ENCODE measurements at regions not wholly inside any gene's neighbourhood (a gene's known extent, or its start where the extent isn't known, plus 50 kb on each side); places are given as distances from the start of the nearest gene placed in this dataset.

DNA sequence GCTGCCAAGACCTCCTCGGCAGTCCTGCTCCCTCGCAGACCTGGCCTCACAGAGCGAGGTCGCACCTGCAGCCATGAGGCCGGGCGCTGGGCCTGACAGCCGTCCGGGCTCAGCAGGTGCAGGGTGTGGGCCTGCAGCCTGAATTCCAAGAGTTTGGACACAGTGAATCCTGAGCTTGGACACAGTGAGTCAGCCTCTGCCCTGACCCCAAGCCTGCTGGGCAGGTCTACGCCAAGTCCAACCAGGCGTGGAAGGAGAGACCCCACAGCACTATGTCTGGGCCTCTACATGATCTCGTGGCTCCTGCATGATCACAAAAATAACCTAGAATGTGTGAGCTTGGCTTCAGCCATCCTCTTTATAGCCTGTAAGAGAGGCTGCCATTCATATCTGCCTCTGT, 121.0 kb downstream of the C16orf95 start:
- no peak for DNase-seq
- no peak overlapping the region for H3K27ac Mint-ChIP-seq
- H3K36me3 ChIP-seq (ENCODE audit: insufficient read depth, low read length) = no peaks in the 10 kb centered on the region
- no peaks in the 10 kb centered on the region for H3K9me3 Mint-ChIP-seq
- H3K4me1 ChIP-seq (ENCODE audit: insufficient read depth, low read length) = no peaks in the 10 kb centered on the region
- POLR2A ChIA-PET = no interaction called here
- no peaks in the 10 kb centered on the region for H3K27me3 ChIP-seq (ENCODE audit: insufficient read depth, low read length, poor library complexity, severe bottlenecking)
- CTCF ChIA-PET = no interaction called here
- peaks cover 0 to 2% of the 10 kb centered on the region in 2 donors for H3K27me3 Mint-ChIP-seq
- no peak overlapping the region for H3K4me3 ChIP-seq (ENCODE audit: low read length)
- no peaks in the 10 kb centered on the region for H3K4me1 Mint-ChIP-seq
- H3K36me3 Mint-ChIP-seq = no peaks in the 10 kb centered on the region
- no peaks in the 10 kb centered on the region for H3K9me3 ChIP-seq (ENCODE audit: low read length)
- H3K4me3 Mint-ChIP-seq = no peak overlapping the region
- no peak overlapping the region for H3K27ac ChIP-seq (ENCODE audit: low read depth, low read length)

DNA sequence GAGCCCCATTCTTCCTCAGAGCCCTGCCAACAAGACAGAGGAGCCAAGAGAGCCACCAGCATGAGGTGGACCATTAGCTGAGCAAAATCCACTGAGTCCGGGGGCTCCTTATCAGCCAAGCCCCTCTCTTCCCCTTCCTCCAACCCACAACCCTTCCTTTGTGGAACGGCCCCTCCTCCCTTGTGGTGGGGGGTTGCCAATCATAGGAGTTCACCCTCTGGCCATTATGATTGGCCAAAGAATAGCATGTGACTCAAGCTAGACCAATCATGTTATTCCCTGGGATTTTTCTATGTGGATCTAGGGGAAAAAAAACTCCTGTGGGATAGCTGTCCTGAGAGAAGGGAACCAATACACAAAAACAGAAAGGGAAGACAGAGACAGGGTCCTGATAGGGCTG, 120.5 kb downstream of the C16orf95 start:
- H3K9me3 Mint-ChIP-seq = no peaks in the 10 kb centered on the region
- peaks cover 1 to 2% of the 10 kb centered on the region in 2 donors for H3K27me3 Mint-ChIP-seq
- H3K36me3 ChIP-seq (ENCODE audit: insufficient read depth, low read length) = no peaks in the 10 kb centered on the region
- ChIA-PET POLR2A (no interaction called here), CTCF (no interaction called here)
- DNase-seq = no peak
- H3K27ac Mint-ChIP-seq = no peak overlapping the region
- H3K4me1 Mint-ChIP-seq = no peaks in the 10 kb centered on the region
- H3K4me3 Mint-ChIP-seq = no peak overlapping the region
- no peaks in the 10 kb centered on the region for H3K4me1 ChIP-seq (ENCODE audit: insufficient read depth, low read length)
- no peaks in the 10 kb centered on the region for H3K27me3 ChIP-seq (ENCODE audit: insufficient read depth, low read length, poor library complexity, severe bottlenecking)
- no peak overlapping the region for H3K4me3 ChIP-seq (ENCODE audit: low read length)
- H3K9me3 ChIP-seq (ENCODE audit: low read length) = no peaks in the 10 kb centered on the region
- no peak overlapping the region for H3K27ac ChIP-seq (ENCODE audit: low read depth, low read length)
- no peaks in the 10 kb centered on the region for H3K36me3 Mint-ChIP-seq

DNA sequence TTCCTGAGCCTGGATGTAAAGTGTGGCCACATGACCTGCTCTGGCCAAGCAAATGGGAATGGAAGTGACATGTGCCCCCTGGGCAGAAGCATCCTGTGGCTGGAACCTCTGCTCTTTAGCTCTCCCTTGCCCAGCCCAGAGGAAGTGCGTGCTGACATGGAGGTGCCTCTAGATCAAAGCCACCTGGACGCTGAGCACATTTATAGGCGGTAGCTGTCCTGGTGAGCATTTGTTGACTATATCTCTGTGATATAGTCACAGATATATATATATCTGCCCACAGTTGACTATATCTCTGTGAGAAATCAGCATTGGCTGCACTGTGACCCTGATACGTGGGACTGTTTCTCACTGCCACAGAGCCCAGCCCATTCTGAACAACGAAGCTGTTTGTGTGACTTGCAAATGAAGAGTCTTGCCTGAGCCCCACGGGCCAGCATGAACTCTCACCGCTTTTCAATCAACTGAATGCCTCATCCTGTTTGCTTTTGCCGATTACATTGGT, 118.8 kb downstream of the C16orf95 start:
- ChIA-PET POLR2A (no interaction called here), CTCF (no interaction called here)
- Mint-ChIP-seq H3K4me3 (no peak overlapping the region), H3K4me1 (no peaks in the 10 kb centered on the region), H3K9me3 (no peaks in the 10 kb centered on the region), H3K27ac (peak overlapping the region in 1 of 8 donors; percentile 74), H3K36me3 (no peaks in the 10 kb centered on the region), H3K27me3 (peaks cover 5 to 14% of the 10 kb centered on the region in 2 donors)
- Histone ChIP-seq H3K4me3 (ENCODE audit: low read length) (no peak overlapping the region), H3K27ac (ENCODE audit: low read depth, low read length) (no peak overlapping the region), H3K4me1 (ENCODE audit: insufficient read depth, low read length) (no peaks in the 10 kb centered on the region), H3K36me3 (ENCODE audit: insufficient read depth, low read length) (no peaks in the 10 kb centered on the region), H3K9me3 (ENCODE audit: low read length) (no peaks in the 10 kb centered on the region), H3K27me3 (ENCODE audit: insufficient read depth, low read length, poor library complexity, severe bottlenecking) (no peaks in the 10 kb centered on the region)
- DNase-seq = no peak

DNA sequence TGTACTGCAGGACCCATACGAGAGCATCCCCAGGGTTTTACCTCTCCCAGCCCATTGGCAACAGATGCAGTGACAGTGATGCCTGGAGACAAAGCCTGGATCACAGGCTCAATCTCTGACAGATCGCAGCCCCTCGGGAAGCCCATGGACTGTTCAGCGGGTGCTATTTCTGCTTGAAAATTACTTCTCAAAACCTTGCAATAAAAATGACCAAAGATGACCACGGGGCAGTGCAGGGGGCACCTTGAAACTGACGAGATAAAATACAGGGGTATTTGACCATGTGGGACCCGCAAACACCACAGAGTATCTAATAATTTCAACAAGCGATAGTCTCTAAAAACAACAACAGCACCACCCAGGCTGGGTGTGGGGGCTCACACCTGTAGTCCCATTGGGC, 118.3 kb downstream of the C16orf95 start:
- peaks cover 5 to 16% of the 10 kb centered on the region in 2 donors for H3K27me3 Mint-ChIP-seq
- POLR2A ChIA-PET = no interaction called here
- Histone ChIP-seq H3K9me3 (ENCODE audit: low read length) (no peaks in the 10 kb centered on the region), H3K27me3 (ENCODE audit: insufficient read depth, low read length, poor library complexity, severe bottlenecking) (no peaks in the 10 kb centered on the region), H3K4me3 (ENCODE audit: low read length) (no peak overlapping the region), H3K27ac (ENCODE audit: low read depth, low read length) (no peak overlapping the region), H3K4me1 (ENCODE audit: insufficient read depth, low read length) (no peaks in the 10 kb centered on the region), H3K36me3 (ENCODE audit: insufficient read depth, low read length) (no peaks in the 10 kb centered on the region)
- no peaks in the 10 kb centered on the region for H3K36me3 Mint-ChIP-seq
- DNase-seq = no peak
- H3K9me3 Mint-ChIP-seq = no peaks in the 10 kb centered on the region
- H3K4me3 Mint-ChIP-seq = no peak overlapping the region
- CTCF ChIA-PET = no interaction called here
- H3K4me1 Mint-ChIP-seq = no peaks in the 10 kb centered on the region
- peak overlapping the region in 1 of 8 donors; percentile 58 for H3K27ac Mint-ChIP-seq

DNA sequence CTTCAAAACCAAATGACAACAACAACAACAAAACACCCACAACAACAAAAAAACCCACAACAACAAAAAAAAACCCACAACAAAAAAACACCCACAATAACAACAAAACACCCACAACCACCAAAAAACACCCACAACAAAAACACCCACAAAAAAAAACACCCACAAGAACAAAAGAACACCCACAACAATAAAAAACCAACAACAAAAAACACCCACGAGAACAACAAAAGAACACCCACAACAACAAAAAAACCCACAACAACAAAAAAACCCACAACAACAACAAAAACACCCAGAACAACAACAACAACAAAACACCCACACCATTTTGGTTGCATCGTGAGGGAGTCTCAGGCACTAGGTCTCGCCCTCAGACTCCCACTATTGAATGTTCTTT, 117.8 kb downstream of the C16orf95 start:
- POLR2A ChIA-PET = no interaction called here
- CTCF ChIA-PET = no interaction called here
- no peak overlapping the region for H3K4me3 Mint-ChIP-seq
- Histone ChIP-seq H3K36me3 (ENCODE audit: insufficient read depth, low read length) (no peaks in the 10 kb centered on the region), H3K27me3 (ENCODE audit: insufficient read depth, low read length, poor library complexity, severe bottlenecking) (no peaks in the 10 kb centered on the region), H3K27ac (ENCODE audit: low read depth, low read length) (no peak overlapping the region), H3K9me3 (ENCODE audit: low read length) (no peaks in the 10 kb centered on the region), H3K4me1 (ENCODE audit: insufficient read depth, low read length) (no peaks in the 10 kb centered on the region), H3K4me3 (ENCODE audit: low read length) (no peak overlapping the region)
- no peaks in the 10 kb centered on the region for H3K4me1 Mint-ChIP-seq
- peaks cover 5 to 16% of the 10 kb centered on the region in 2 donors for H3K27me3 Mint-ChIP-seq
- no peaks in the 10 kb centered on the region for H3K36me3 Mint-ChIP-seq
- H3K27ac Mint-ChIP-seq = peak overlapping the region in 2 of 8 donors; percentile 6 to 44
- H3K9me3 Mint-ChIP-seq = no peaks in the 10 kb centered on the region
- DNase-seq = no peak

DNA sequence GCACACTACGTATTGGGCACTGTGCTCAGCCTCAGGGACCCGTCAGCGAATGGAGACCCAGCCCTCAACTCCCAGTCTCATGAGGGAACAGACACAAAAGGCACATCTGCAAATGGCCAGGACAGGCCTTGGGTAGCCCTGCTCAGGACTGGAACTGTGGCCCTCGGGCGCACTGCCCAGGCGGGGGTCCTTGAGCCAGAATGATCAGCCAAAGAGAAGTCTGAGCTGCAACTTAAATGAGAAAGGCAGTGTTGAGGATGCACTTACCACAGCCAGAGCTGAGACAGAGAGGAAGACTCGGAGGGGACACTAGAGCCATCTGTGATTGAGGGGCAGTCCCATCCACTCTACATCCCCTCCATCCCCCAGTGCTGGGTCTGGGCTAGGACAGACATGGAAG, 117.3 kb downstream of the C16orf95 start:
- Histone ChIP-seq H3K27me3 (ENCODE audit: insufficient read depth, low read length, poor library complexity, severe bottlenecking) (no peaks in the 10 kb centered on the region), H3K9me3 (ENCODE audit: low read length) (no peaks in the 10 kb centered on the region), H3K27ac (ENCODE audit: low read depth, low read length) (no peak overlapping the region), H3K4me1 (ENCODE audit: insufficient read depth, low read length) (no peaks in the 10 kb centered on the region), H3K4me3 (ENCODE audit: low read length) (no peak overlapping the region), H3K36me3 (ENCODE audit: insufficient read depth, low read length) (no peaks in the 10 kb centered on the region)
- no peaks in the 10 kb centered on the region for H3K9me3 Mint-ChIP-seq
- no peaks in the 10 kb centered on the region for H3K4me1 Mint-ChIP-seq
- peak overlapping the region in 1 of 7 donors; percentile 48 for H3K4me3 Mint-ChIP-seq
- no peak for DNase-seq
- peaks cover 5 to 18% of the 10 kb centered on the region in 2 donors for H3K27me3 Mint-ChIP-seq
- no peak overlapping the region for H3K27ac Mint-ChIP-seq
- POLR2A ChIA-PET = no interaction called here
- CTCF ChIA-PET = no interaction called here
- H3K36me3 Mint-ChIP-seq = no peaks in the 10 kb centered on the region

DNA sequence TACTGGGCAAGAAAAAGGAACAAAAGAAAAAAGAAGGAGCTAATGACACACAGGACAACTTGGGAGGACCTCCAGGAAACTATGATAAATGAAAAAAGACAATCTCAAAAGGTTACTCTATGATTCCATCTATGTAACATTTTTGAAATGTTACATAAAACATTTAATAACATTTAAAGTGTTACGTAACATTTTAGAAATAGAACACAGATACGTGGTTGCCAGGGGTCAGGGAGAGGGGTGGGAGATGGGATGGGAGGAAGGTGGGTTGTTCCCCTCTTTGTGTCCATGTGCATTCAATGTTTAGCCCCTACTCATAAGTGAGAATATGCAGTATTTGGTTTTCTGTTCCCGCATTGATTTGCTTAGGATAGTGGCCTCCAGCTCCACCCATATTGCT, 116.6 kb downstream of the C16orf95 start:
- H3K27ac ChIP-seq (ENCODE audit: low read depth, low read length) = no peak overlapping the region
- H3K9me3 Mint-ChIP-seq = no peaks in the 10 kb centered on the region
- H3K4me3 ChIP-seq (ENCODE audit: low read length) = no peak overlapping the region
- no peaks in the 10 kb centered on the region for H3K9me3 ChIP-seq (ENCODE audit: low read length)
- no peaks in the 10 kb centered on the region for H3K4me1 ChIP-seq (ENCODE audit: insufficient read depth, low read length)
- ChIA-PET CTCF (no interaction called here), POLR2A (no interaction called here)
- H3K36me3 ChIP-seq (ENCODE audit: insufficient read depth, low read length) = no peaks in the 10 kb centered on the region
- no peak overlapping the region for H3K4me3 Mint-ChIP-seq
- no peaks in the 10 kb centered on the region for H3K27me3 ChIP-seq (ENCODE audit: insufficient read depth, low read length, poor library complexity, severe bottlenecking)
- peak overlapping the region in 1 of 8 donors; percentile 7 for H3K27ac Mint-ChIP-seq
- no peaks in the 10 kb centered on the region for H3K36me3 Mint-ChIP-seq
- no peak for DNase-seq
- no peaks in the 10 kb centered on the region for H3K4me1 Mint-ChIP-seq
- H3K27me3 Mint-ChIP-seq = peaks cover 5 to 18% of the 10 kb centered on the region in 2 donors

DNA sequence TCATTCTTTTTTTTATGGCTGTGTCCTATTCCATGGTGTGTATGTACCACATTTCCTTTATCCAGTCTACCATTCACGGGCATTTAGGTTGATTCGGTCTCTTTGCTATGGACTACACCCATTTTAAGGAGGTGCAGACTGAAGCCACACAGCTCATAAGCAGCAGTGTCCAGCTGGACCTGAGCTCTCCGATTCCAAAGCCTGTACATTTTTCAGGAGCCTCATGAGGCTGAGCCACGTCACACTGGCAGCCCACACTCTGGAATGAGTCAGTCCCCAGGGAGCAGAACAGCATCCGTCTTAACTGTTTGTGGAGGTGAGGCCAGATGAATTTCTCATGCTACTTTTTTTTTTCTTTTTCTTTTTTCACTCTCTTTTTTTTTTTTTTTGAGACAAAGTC, 116.1 kb downstream of the C16orf95 start:
- ChIA-PET CTCF (interaction anchor here (1.6 kb wide), 1 partner anchor 434 kb away, joined by 4 read pairs; no protein-coding TSS in a partner anchor), POLR2A (no interaction called here)
- Mint-ChIP-seq H3K27ac (no peak overlapping the region), H3K36me3 (no peaks in the 10 kb centered on the region), H3K27me3 (peaks cover 5 to 18% of the 10 kb centered on the region in 2 donors), H3K9me3 (no peaks in the 10 kb centered on the region), H3K4me3 (no peak overlapping the region), H3K4me1 (no peaks in the 10 kb centered on the region)
- Histone ChIP-seq H3K36me3 (ENCODE audit: insufficient read depth, low read length) (no peaks in the 10 kb centered on the region), H3K27me3 (ENCODE audit: insufficient read depth, low read length, poor library complexity, severe bottlenecking) (no peaks in the 10 kb centered on the region), H3K4me3 (ENCODE audit: low read length) (no peak overlapping the region), H3K4me1 (ENCODE audit: insufficient read depth, low read length) (no peaks in the 10 kb centered on the region), H3K9me3 (ENCODE audit: low read length) (no peaks in the 10 kb centered on the region), H3K27ac (ENCODE audit: low read depth, low read length) (no peak overlapping the region)
- no peak for DNase-seq

DNA sequence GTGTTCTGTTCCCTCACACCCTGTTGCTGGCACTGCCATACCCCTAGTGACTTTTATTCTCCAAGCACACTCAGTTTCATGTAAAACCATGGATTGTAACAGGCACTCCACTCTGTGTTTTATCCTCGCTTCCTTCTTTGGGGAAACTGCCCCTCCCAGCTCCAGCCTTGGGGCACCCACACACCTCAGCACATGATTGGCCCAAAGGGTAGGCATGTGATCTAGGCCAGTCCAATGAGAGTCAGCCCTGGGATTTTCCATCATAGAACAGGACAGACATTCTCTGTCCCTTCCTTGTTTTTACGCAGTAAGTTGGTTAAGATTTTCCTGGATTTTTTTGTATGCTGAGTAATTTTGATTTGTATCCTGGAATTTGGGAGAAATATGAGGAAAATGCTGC, 115.4 kb downstream of the C16orf95 start:
- H3K4me1 Mint-ChIP-seq = no peaks in the 10 kb centered on the region
- DNase-seq = no peak
- H3K4me1 ChIP-seq (ENCODE audit: insufficient read depth, low read length) = no peaks in the 10 kb centered on the region
- POLR2A ChIA-PET = no interaction called here
- CTCF ChIA-PET = interaction anchor here (1.6 kb wide), 1 partner anchor 433 kb away, joined by 4 read pairs; no protein-coding TSS in a partner anchor
- no peaks in the 10 kb centered on the region for H3K27me3 ChIP-seq (ENCODE audit: insufficient read depth, low read length, poor library complexity, severe bottlenecking)
- no peaks in the 10 kb centered on the region for H3K9me3 ChIP-seq (ENCODE audit: low read length)
- H3K27ac ChIP-seq (ENCODE audit: low read depth, low read length) = no peak overlapping the region
- H3K27ac Mint-ChIP-seq = no peak overlapping the region
- no peak overlapping the region for H3K4me3 Mint-ChIP-seq
- H3K4me3 ChIP-seq (ENCODE audit: low read length) = no peak overlapping the region
- peaks cover 5 to 18% of the 10 kb centered on the region in 2 donors for H3K27me3 Mint-ChIP-seq
- H3K9me3 Mint-ChIP-seq = no peaks in the 10 kb centered on the region
- no peaks in the 10 kb centered on the region for H3K36me3 ChIP-seq (ENCODE audit: insufficient read depth, low read length)
- no peaks in the 10 kb centered on the region for H3K36me3 Mint-ChIP-seq
